Mesothelial cell of epicardium (in vitro differentiated cells): ENCODE measurements at regions not wholly inside any gene's neighbourhood (a gene's known extent, or its start where the extent isn't known, plus 50 kb on each side); places are given as distances from the start of the nearest gene placed in this dataset.

Source experiments
- DNase-seq, 2 experiments: peaks; one replicate each; pipeline ENCODE4 v3.0.0; 2021; ENCODE audit warnings: low spot score in 2 of 2; ENCODE audit not compliant: unreplicated experiment in 2 of 2
- H3K27ac Mint-ChIP-seq: 2 replicates; pipeline ENCODE4 v1.8.0; 2021; ENCODE audit warnings: mixed read lengths
- H3K27me3 Mint-ChIP-seq: 2 replicates; pipeline ENCODE4 v1.8.0; 2021; ENCODE audit warnings: low read depth, mixed read lengths
- H3K36me3 Mint-ChIP-seq: 2 replicates; pipeline ENCODE4 v1.8.0; 2021; ENCODE audit warnings: mixed read lengths
- H3K4me1 Mint-ChIP-seq: 2 replicates; pipeline ENCODE4 v1.8.0; 2021; ENCODE audit warnings: mixed read lengths
- H3K4me3 Mint-ChIP-seq: 2 replicates; pipeline ENCODE4 v1.8.0; 2021; ENCODE audit warnings: mild to moderate bottlenecking, moderate library complexity, mixed read lengths
- H3K9me3 Mint-ChIP-seq: 2 replicates; pipeline ENCODE4 v1.8.0; 2021; ENCODE audit warnings: mixed read lengths
- TF ChIP-seq, protein P1 (sequence below): fragments of 200-600 bp; sonication (generic); IDR thresholded peaks from one replicate; pipeline ENCODE4 v1.5.0; 2021; ENCODE audit warnings: antibody characterized with exemption; ENCODE audit not compliant: unreplicated experiment

DNA sequence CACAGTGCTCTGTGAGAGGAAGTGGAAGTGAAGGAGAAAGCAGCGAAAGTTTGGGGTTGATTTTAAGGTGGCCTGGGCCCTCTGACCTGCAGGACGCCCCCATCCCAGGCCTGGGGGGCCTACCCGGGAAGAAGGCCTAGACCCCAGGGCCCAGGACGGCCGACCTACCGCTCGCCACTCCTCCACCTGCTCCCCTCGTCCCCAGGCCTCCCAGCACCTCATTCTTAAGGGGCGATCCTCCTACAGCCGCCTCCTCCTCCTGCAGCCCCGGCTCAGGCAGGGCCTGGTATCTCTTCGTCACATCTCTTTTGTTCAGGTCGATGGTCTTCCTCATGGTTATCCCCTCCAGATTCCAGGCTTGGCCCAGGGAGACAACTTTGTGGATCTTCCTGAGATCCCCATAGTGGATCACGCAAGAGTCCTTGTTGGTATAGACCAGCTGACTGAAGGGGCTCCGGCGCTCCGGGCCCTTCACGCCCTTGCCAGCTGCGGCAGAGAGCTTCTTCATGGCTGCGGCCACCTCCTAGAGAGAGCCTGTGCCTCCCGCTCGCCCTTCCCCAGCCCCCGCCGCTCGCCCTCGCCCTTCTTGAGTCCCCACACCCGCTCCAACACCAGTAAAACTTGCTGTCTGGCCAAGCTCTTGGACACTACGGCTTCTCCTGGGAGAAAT is 117.5 kb downstream of the OR13A1 start:
- Mint-ChIP-seq H3K4me1 (no peaks in the 10 kb centered on the region), H3K4me3 (no peak overlapping the region), H3K9me3 (no peaks in the 10 kb centered on the region), H3K36me3 (no peaks in the 10 kb centered on the region), H3K27me3 (peaks cover 15% of the 10 kb centered on the region), H3K27ac (no peak overlapping the region)
- TF ChIP-seq, protein P1, sequence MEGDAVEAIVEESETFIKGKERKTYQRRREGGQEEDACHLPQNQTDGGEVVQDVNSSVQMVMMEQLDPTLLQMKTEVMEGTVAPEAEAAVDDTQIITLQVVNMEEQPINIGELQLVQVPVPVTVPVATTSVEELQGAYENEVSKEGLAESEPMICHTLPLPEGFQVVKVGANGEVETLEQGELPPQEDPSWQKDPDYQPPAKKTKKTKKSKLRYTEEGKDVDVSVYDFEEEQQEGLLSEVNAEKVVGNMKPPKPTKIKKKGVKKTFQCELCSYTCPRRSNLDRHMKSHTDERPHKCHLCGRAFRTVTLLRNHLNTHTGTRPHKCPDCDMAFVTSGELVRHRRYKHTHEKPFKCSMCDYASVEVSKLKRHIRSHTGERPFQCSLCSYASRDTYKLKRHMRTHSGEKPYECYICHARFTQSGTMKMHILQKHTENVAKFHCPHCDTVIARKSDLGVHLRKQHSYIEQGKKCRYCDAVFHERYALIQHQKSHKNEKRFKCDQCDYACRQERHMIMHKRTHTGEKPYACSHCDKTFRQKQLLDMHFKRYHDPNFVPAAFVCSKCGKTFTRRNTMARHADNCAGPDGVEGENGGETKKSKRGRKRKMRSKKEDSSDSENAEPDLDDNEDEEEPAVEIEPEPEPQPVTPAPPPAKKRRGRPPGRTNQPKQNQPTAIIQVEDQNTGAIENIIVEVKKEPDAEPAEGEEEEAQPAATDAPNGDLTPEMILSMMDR, result no peak
- DNase-seq, result no peak

GRCh38 chr10:45198486-45199204 is 116.8 kb downstream of the OR13A1 start:
- H3K27ac Mint-ChIP-seq, result no peak overlapping the region
- no peak for DNase-seq
- no peaks in the 10 kb centered on the region for H3K9me3 Mint-ChIP-seq
- H3K27me3 Mint-ChIP-seq, result peaks cover 15% of the 10 kb centered on the region
- H3K4me1 Mint-ChIP-seq, result no peaks in the 10 kb centered on the region
- no peak overlapping the region for H3K4me3 Mint-ChIP-seq
- TF ChIP-seq, protein P1, result no peak
- H3K36me3 Mint-ChIP-seq, result no peaks in the 10 kb centered on the region

- H3K36me3 Mint-ChIP-seq, result no peaks in the 10 kb centered on the region
- DNase-seq, result no peak
- H3K9me3 Mint-ChIP-seq, result no peaks in the 10 kb centered on the region
- TF ChIP-seq, protein P1, result no peak
- peaks cover 21% of the 10 kb centered on the region for H3K27me3 Mint-ChIP-seq
- H3K27ac Mint-ChIP-seq, result no peak overlapping the region
- H3K4me1 Mint-ChIP-seq, result no peaks in the 10 kb centered on the region
- no peak overlapping the region for H3K4me3 Mint-ChIP-seq
Observed at GRCh38 chr10:45199205-45199740, 116.1 kb downstream of the OR13A1 start.

GRCh38 chr10:45201271-45201670 is 114.1 kb downstream of the OR13A1 start:
- peaks cover 22% of the 10 kb centered on the region for H3K27me3 Mint-ChIP-seq

DNA sequence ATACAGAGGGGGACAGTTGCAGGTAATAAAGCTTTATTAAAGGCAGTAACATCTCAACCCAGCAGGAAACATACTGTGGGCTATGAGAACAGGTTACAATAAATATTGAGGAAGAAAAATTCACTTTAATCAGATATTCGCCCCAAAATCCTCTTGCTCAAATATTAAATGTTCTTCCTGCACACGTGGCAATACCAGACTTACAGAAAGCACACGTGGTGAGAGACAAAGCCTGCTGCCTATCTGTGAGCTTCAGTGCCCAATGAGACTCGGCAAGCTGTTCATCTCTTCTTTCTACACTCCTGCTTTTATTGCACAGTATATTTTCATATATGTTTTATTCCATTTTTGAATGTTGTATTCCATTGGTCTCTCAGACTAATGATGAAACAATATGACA is 113.2 kb downstream of the OR13A1 start:
- H3K4me1 Mint-ChIP-seq, result no peaks in the 10 kb centered on the region

More at GRCh38 chr10:45201271-45201670, 114.1 kb downstream of the OR13A1 start:
- no peak for DNase-seq
- Mint-ChIP-seq H3K9me3 (no peaks in the 10 kb centered on the region), H3K27ac (no peak overlapping the region), H3K4me3 (no peak overlapping the region), H3K4me1 (no peaks in the 10 kb centered on the region), H3K36me3 (no peaks in the 10 kb centered on the region)
- TF ChIP-seq, protein P1, result no peak

More for the DNA sequence above, 113.2 kb downstream of the OR13A1 start:
- TF ChIP-seq, protein P1, result no peak
- peaks cover 22% of the 10 kb centered on the region for H3K27me3 Mint-ChIP-seq
- H3K36me3 Mint-ChIP-seq, result no peaks in the 10 kb centered on the region
- no peaks in the 10 kb centered on the region for H3K9me3 Mint-ChIP-seq
- no peak overlapping the region for H3K27ac Mint-ChIP-seq
- DNase-seq, result no peak
- no peak overlapping the region for H3K4me3 Mint-ChIP-seq
